ENCODE measurements at regions not wholly inside any gene's neighbourhood (a gene's known extent, or its start where the extent isn't known, plus 50 kb on each side); places are given as distances from the start of the nearest gene placed in this dataset.

GRCh38 chr1:34688006-34688741 is 66.7 kb upstream of the GJB5 start:
- DNase-seq (ENCODE audit: low read depth, low spot score) = no peak
- no peaks in the 10 kb centered on the region for H3K9me3 ChIP-seq (replicated peaks; ENCODE audit: control insufficient read depth, insufficient read depth, low read length)
- no TSS peak for BruUV-seq (replicated peaks)
- H3K27me3 ChIP-seq (ENCODE audit: control insufficient read depth in 2 of 2, insufficient read depth in 2 of 2, low read length in 2 of 2) = no peaks in the 10 kb centered on the region
- ChIA-PET POLR2A (no interaction called here), CTCF (no interaction called here)
- H2AFZ ChIP-seq (ENCODE audit: low read depth, low read length) = no peak overlapping the region
- H3K9ac ChIP-seq (replicated peaks; ENCODE audit: extremely low read depth, insufficient read depth, low read length) = no peak overlapping the region
- no peaks in the 10 kb centered on the region for H3K36me3 ChIP-seq (ENCODE audit: control insufficient read depth in 2 of 2, extremely low read depth in 1 of 2, insufficient read depth in 2 of 2, low read length in 2 of 2)
- no peak for TF ChIP-seq POLR2AphosphoS5 (IDR thresholded peaks at IDR 0.05; ENCODE audit: insufficient read depth, low read depth, low read length)
- no peak for TF ChIP-seq EZH2 (IDR thresholded peaks at IDR 0.05; ENCODE audit: borderline replicate concordance, low read depth, low read length, severe bottlenecking)
- TF ChIP-seq GATA2 (IDR thresholded peaks at IDR 0.05; ENCODE audit: insufficient read depth, insufficient read length, low read depth, low read length) = no peak
- TF ChIP-seq, protein P1, sequence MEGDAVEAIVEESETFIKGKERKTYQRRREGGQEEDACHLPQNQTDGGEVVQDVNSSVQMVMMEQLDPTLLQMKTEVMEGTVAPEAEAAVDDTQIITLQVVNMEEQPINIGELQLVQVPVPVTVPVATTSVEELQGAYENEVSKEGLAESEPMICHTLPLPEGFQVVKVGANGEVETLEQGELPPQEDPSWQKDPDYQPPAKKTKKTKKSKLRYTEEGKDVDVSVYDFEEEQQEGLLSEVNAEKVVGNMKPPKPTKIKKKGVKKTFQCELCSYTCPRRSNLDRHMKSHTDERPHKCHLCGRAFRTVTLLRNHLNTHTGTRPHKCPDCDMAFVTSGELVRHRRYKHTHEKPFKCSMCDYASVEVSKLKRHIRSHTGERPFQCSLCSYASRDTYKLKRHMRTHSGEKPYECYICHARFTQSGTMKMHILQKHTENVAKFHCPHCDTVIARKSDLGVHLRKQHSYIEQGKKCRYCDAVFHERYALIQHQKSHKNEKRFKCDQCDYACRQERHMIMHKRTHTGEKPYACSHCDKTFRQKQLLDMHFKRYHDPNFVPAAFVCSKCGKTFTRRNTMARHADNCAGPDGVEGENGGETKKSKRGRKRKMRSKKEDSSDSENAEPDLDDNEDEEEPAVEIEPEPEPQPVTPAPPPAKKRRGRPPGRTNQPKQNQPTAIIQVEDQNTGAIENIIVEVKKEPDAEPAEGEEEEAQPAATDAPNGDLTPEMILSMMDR (IDR thresholded peaks at IDR 0.05; ENCODE audit: extremely low read depth in 1 of 2, insufficient read depth in 1 of 2, low read depth in 1 of 2, low read length in 2 of 2) = no peak
- TF ChIP-seq MAX (IDR thresholded peaks at IDR 0.05; ENCODE audit: insufficient read depth, insufficient read length) = no peak
- no peak for TF ChIP-seq JUN (IDR thresholded peaks at IDR 0.05; ENCODE audit: borderline replicate concordance, insufficient read depth, insufficient read length, low read depth)
- TF ChIP-seq FOS (IDR thresholded peaks at IDR 0.05; ENCODE audit: borderline replicate concordance, insufficient read depth, low read length) = no peak
- no peak for TF ChIP-seq POLR2A (IDR thresholded peaks at IDR 0.05; ENCODE audit: low read depth, low read length)
- no peak for TF ChIP-seq MYC (IDR thresholded peaks at IDR 0.05; ENCODE audit: low read depth, low read length)
- no peak for FAIRE-seq
- no peaks in the 10 kb centered on the region for H4K20me1 ChIP-seq (replicated peaks; ENCODE audit: control insufficient read depth, extremely low read depth, insufficient read depth, low read length)
- H3K79me2 ChIP-seq (ENCODE audit: control insufficient read depth, insufficient read depth, low read length) = no peaks in the 10 kb centered on the region
- H3K9me1 ChIP-seq (replicated peaks; ENCODE audit: control insufficient read depth, extremely low read depth, insufficient read depth, low read length) = no peaks in the 10 kb centered on the region
- dilution Hi-C loops (cut with MboI; ENCODE audit: extremely low pct_ligation_motif_present, low sequenced_read_pairs) = no loop called here
- no peak overlapping the region for H3K4me2 ChIP-seq (ENCODE audit: insufficient read depth, low read length)
- intact Hi-C loops (cut with micrococcal nuclease) = no loop called here
- no peak overlapping the region for H3K27ac ChIP-seq (ENCODE audit: insufficient read depth, low read depth, low read length)
- no peaks in the 10 kb centered on the region for H3K4me1 ChIP-seq (ENCODE audit: control insufficient read depth, extremely low read depth, insufficient read depth, low read length)
- H3K4me3 ChIP-seq (replicated peaks in 1 of 3; ENCODE audit: insufficient read depth in 1 of 3, low read depth in 1 of 3, low read length in 3 of 3) = no peak overlapping the region

Data from endothelial cell of umbilical vein (primary cell).